NCI-H1930 (cell line): ENCODE measurements at regions not wholly inside any gene's neighbourhood (a gene's known extent, or its start where the extent isn't known, plus 50 kb on each side); places are given as distances from the start of the nearest gene placed in this dataset.

Experiments used
- DNase-seq, 2 experiments: peaks; one replicate each; lab custom pipeline; 2025; lab: John Stamatoyannopoulos, UW

GRCh38 chr3:127375151-127375930, 87.5 kb upstream of the PRR20G start:
- no peak for DNase-seq

DNA sequence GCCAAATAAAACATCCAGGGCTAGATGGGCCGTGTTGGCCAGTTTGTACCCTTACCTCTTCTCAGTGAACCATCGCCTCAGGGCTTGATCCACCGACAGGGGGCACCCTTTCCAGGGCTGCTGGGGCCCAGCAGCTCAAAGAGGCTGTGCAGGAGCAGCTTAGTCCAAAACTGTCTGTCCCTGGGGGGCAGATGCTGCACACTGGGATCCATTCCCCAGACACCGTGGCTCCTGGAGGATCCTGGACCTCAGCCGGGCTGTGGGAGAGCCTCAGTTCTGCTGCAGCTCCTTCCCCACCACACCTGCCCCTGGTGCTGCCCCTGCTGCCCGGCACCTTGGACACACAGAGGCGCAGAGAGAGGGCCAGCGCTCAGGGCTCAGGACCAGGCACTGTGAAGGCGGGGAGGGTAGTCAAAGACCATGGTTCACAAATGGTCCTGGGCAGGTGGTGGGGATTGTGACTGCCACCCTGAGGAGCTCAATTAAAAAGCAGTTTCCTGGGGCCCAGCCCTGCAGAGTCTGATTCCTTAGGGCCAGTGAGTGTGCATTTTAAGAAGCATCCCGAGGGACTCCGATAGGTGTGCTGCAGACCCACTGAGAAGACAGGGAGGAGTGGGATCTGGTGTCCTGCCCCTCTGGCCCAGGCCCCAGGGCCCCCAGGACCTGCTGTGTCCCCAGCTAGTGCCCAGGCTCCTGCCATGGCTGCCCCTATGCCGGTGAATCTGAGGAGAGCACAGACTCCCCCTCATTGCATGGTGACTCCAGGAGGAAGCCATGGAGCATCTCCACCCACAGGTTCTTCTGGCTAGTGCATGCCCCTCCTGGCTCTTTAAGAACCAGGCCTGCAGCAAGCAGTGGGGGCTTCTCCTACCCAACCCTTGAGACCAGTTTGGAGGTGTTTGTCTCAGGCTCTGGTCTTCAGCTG, 86.5 kb upstream of the PRR20G start:
- peak in 1 of 2 experiments; percentile 22 for DNase-seq

DNA sequence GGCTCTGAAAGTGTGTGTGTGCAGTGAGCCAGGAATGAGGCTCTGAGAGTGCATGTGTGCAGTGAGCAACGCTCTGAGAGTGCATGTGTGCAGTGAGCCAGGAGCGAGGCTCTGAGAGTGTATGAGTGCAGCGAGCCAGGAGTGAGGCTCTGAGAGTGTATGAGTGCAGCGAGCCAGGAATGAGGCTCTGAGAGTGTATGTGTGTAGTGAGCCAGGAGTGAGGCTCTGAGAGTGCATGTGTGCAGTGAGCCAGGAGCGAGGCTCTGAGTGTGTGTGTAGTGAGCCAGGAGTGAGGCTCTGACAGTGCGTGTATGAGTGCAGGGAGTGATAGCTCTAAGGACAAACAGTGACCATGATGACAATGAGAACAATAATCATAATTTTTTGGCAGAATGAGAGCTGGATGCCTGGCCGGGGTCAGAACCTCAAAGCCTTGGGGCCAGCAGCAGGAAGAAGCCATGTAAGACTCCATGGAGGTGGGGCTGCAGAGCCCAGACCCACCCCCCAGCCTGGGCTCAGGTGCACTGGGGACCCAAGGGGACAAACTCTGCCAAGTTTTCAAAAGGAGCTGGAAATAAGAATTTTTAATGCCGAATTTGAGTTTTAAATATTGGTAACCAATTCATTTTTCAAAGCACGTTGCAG, 85.7 kb upstream of the PRR20G start:
- DNase-seq = no peak

DNA sequence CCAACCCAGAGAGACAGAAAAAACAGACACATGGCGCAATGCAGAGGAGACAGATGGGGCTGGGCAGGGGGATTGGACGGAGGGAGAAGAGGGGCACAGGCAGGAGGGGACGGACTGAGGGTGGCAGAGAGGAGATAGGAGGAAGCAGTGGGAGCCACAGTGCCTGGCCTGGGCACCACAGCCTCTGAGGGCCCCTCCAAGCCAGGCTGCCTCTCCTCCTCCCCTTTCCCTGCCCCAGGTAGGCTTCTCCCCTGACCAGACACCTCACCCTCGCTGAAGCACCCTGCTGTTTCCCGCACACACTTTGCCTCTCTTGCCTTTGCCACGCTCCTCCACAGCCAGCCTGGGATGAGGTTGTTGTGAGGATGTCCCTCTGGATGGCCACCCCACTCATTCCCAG, 84.0 kb upstream of the PRR20G start:
- no peak for DNase-seq

GRCh38 chr3:127371334-127371733, 83.5 kb upstream of the PRR20G start:
- no peak for DNase-seq

GRCh38 chr3:127370906-127371305, 83.1 kb upstream of the PRR20G start:
- DNase-seq = no peak

DNA sequence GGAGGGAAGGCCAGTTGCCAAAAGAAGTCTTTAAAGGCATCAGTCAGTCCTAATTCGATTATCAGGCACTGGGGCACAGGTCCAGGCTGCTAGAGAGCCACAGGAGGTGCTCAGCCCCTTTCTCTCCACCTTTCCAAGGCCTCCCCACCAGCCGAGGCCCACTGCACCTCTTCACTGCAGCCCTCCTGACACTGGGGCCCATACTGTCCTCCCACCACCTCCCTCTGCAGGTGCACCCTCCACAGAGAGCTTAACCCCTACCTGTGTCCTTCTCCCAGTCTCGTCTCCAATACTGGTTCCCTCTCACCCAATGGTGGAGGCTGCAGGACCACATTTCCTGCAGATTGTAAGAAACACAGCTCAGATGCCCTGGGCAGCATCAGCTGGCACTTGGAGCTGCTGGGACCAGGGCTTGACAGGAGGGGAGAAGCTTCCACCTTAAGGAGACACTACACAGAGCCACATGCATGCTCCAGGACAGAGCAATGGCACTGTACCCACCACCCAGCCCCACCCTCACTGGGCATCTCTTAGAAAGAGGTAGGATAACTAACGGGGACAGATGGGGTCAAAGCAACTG, 81.6 kb upstream of the PRR20G start:
- no peak for DNase-seq

DNA sequence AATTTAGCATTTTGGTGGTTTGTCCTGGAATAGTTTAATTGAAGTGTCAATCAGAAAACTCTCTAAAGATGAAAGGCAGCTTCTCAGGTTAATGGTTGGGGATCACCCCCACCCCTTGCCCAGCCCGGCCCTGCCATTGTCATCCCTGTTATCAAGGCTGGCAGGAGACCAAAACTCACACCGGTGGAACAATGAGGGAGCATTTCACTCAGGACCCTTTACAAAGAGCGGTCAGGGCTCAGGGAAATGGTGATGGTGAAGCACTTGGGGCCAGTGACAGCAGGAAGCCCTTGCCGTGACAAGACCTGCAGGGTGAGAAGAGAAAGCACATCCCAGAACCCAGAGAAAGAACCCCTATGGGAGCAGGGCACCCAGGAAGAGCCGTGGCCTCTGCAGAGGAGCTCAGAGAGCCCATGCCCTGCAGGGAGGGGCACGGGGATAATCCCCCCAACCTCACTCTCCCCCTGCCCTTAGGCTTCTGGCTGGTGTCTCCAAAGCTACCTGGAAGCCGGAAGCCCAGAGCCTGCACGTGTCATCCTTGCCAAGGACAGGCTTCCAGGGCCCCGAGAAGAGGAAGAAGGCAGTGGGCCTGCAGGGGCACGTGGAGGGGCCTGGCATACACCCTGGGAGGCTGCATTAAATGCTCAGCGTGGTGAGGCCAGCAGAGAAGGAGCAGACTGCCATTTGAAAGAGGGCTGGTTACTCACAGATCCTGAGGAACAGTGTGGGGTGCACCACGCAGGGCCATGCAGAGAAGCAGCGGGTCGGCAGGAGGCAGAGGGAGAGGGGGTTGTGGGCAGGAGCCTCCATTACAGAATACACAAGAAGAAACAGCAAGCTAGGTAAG, 80.6 kb upstream of the PRR20G start:
- DNase-seq = no peak

DNA sequence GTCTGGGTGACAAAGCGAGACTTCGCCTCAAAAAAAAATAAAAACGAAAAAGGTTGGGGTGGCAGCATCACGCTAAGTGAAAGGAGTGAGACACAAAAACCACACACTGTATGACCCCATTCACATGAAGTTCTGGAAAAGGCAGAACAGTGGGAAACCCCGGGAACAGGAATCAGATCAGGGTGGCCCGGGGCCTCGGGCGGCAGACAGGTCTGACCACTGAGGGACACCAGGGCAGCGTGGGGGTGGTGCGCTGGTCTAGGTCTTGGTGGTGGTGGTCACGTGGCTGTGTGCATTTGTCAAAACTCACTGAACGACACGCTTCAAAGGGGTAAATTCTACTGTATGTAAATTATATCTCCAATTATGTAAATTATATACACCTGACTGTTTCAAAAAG, 79.7 kb upstream of the PRR20G start:
- no peak for DNase-seq

DNA sequence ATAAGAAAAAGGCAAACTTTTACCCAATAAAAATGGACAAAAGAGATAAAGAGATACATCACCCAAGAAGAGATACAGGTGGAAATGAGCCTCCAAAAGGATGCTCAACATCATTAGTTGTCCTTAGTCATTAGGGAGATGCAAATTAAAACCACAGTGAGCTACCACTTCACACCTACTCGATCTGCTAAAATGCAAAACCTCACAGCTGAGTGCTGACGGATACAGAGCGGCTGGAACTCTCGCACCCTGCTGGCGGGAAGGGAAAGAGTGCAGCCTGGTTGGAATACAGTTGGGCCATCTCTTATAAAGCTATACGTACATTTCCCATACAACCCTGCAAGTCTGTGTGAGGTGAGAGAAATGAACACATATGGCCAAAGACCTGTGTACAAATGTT, 78.5 kb upstream of the PRR20G start:
- DNase-seq = no peak

DNA sequence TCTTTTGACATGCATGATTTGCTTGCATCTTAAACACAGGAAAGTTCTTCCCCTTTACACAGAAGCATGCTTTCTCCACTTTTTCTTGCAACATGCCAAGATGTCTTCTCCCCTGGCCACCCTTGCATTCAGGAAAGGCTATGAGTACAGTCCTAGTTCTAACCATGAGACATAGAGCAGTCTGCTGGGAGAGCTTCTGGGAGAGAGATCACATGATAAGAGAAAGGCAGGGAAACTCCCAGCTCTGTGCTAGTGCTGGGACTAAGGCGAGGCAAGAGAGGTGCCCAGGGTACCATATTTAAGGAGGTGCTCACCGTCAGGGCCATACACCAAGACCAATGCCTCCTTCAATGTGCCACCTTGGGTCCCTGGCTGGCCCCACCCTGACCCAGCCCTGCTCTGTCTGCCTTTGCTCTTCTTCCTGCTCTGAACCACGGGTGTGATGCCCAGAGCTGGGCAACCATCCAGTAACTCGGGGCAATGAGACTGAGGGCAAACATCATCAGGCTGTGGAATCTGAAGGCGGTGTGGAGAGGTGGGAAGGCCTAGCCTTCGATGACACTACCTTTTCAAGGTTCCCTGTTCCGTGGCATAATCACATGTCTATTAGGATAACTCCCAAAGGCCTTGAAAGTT, 77.4 kb upstream of the PRR20G start:
- no peak for DNase-seq

DNA sequence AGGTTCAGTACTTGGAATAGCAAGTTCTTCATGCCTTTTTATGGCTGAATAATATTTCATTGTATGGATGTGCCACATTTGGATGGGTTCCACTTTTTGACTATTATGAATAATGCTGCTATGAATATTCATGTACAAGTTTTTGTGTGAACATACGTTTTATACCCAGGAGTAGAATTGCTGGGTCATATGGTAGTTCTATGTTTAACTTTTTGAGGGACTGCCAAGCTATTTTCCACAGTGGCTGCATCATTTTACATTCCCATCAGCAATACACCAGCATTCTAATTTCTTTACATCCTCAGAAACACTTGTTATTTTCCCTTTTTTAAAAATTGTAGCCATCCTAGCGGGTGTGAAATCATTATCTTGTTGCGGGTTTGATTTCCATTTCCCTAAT, 76.0 kb upstream of the PRR20G start:
- DNase-seq = no peak

DNA sequence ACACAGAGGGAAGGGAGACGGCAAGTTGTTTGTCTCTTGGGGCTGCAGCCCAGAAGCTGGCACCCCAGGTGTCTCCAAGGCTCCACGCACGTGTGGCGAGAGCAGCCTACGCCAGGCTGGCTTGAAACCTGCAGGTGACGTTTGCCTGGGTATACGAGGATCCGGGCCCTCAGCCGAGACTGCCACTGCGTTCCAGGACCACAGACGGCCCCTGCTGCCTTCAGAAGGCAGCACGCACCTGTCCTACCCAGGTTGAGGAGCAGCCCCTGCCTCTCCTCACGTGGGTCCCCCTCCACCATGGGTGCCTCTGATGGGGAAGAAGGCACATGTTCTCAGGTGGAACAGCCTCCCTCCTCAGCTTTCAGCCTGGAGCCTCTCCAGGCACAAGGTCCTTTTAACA, 75.3 kb upstream of the PRR20G start:
- no peak for DNase-seq

GRCh38 chr3:127360647-127361046, 72.8 kb upstream of the PRR20G start:
- no peak for DNase-seq

DNA sequence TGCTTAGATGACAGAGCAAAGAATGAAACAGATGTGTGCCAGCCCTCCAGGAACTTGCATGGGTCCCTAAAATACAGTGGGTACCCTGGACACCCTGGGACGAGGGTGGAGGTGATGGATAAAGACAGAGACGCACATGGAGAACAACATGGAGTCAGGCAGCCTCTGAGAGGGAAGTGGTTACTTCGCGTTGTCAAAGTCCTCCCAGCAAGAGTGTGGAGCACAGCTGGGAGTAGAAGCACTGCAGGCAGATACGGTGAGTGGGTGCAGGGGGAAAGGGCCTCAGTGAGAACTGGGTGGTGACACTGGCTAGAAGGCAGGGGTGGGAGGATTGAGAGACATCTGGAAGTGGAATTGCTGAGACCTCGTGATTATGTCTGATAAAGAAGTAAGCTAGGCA, 70.8 kb upstream of the PRR20G start:
- DNase-seq = no peak

- no peak for DNase-seq
Measured at GRCh38 chr3:127356381-127356780, 68.5 kb upstream of the PRR20G start.

DNA sequence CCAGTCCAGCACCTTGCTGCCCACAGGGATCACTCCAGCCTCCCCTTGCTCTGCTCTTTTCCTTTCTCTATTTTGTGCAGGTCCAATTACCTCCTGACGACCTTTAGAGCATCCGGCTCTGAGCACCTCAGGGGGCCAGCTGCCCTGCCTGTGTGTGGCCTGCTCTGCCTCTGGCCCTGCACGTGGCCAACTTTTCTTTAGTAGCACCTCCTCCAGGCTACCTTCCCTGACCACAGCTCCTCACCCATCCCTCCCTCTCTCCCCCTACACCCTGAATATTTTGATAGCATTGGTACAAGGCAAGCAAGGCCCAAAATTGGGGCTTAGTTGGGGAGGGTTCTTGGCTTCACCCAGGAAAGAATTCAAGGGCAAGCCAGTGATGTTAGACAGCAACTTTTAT, 66.9 kb upstream of the PRR20G start:
- DNase-seq = no peak

GRCh38 chr3:127352612-127353011, 64.8 kb upstream of the PRR20G start:
- DNase-seq = no peak

DNA sequence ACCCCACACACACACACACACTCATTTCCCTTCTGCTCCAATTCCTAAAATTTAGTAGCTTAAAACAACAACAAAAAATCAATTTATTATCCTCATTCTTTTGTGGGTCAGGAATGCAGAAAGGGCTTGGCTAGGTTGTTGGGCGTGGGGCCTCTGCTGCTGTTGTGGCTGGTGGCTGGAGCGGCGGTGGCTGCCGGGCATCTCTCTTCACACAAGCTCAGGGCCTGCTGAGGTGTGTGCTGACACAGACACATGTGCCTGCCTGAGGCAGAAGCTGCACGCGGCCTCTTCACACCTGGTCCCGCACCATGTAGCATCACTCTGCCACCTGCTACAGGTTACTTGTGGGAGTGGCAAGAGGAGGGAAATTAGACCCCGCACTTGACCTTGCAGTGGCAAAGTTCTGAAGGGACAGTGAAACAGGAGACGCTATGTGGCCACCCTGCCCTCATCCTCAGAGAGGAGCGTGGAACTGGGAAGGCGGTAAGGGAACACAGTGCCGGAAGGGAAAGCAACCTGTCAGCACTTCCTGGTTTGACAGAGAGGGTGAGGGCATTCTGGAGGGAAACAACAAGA, 64.0 kb upstream of the PRR20G start:
- DNase-seq = no peak

GRCh38 chr3:127351321-127351720, 63.5 kb upstream of the PRR20G start:
- no peak for DNase-seq
